Trophoblast cell (in vitro differentiated cells and primary cell): ENCODE measurements at regions not wholly inside any gene's neighbourhood (a gene's known extent, or its start where the extent isn't known, plus 50 kb on each side); places are given as distances from the start of the nearest gene placed in this dataset.
A peak's percentile ranks its signal among the peaks of the same experiment; 100 is the strongest.

Experiments
- DNase-seq, 2 donors: peaks; one replicate each; pipeline ENCODE4 v3.0.0-alpha.2; 2016
- H2AFZ ChIP-seq: 2 replicates; pipeline ENCODE4 v1.6.1; 2013; ENCODE audit warnings: low read length, moderate library complexity, mild to moderate bottlenecking; ENCODE audit not compliant: insufficient read depth, poor library complexity
- H2AK5ac ChIP-seq: 2 replicates; pipeline ENCODE4 v1.6.1; 2013; ENCODE audit warnings: mild to moderate bottlenecking, low read length
- H2BK120ac ChIP-seq: 2 replicates; pipeline ENCODE4 v1.6.1; 2013; ENCODE audit warnings: low read length, mild to moderate bottlenecking, moderate library complexity; ENCODE audit not compliant: insufficient read depth, poor library complexity
- H2BK12ac ChIP-seq: 2 replicates; pipeline ENCODE4 v1.6.1; 2013; ENCODE audit warnings: mild to moderate bottlenecking, low read length, moderate library complexity
- H2BK5ac ChIP-seq: 2 replicates; pipeline ENCODE4 v1.6.1; 2013; ENCODE audit warnings: low read length, low read depth, moderate library complexity, mild to moderate bottlenecking; ENCODE audit not compliant: poor library complexity
- H3K14ac ChIP-seq: 2 replicates; pipeline ENCODE4 v1.6.1; 2013; ENCODE audit warnings: mild to moderate bottlenecking, low read length
- H3K18ac ChIP-seq: 2 replicates; pipeline ENCODE4 v1.6.1; 2013; ENCODE audit warnings: mild to moderate bottlenecking, low read length
- H3K23ac ChIP-seq: 2 replicates; pipeline ENCODE4 v1.6.1; 2013; ENCODE audit warnings: low read length
- H3K27ac ChIP-seq: 2 replicates; pipeline ENCODE4 v1.5.1; 2013; ENCODE audit warnings: low read depth, mild to moderate bottlenecking, inconsistent platforms, low read length, moderate library complexity
- H3K27me3 ChIP-seq: 2 replicates; pipeline ENCODE4 v1.6.1; 2013; ENCODE audit warnings: inconsistent platforms, mild to moderate bottlenecking, low read length, moderate library complexity; ENCODE audit not compliant: insufficient read depth
- H3K36me3 ChIP-seq, 2 experiments: 1 replicate in 1 of 2; 2 replicates in 1 of 2; pipeline ENCODE4 v1.6.1; 2013; ENCODE audit warnings: low read length in 2 of 2, mild to moderate bottlenecking in 2 of 2, moderate library complexity in 1 of 2; ENCODE audit not compliant: insufficient read depth in 2 of 2, control insufficient read depth in 1 of 2
- H3K4ac ChIP-seq: 2 replicates; pipeline ENCODE4 v1.6.1; 2013; ENCODE audit warnings: low read depth, mild to moderate bottlenecking, low read length, moderate library complexity
- H3K4me1 ChIP-seq, 2 experiments: 1 replicate in 1 of 2; 2 replicates in 1 of 2; pipeline ENCODE4 v1.6.1; 2013; ENCODE audit warnings: low read length in 2 of 2, mild to moderate bottlenecking in 2 of 2, moderate library complexity in 1 of 2; ENCODE audit not compliant: insufficient read depth in 2 of 2, control insufficient read depth in 1 of 2
- H3K4me2 ChIP-seq: 2 replicates; pipeline ENCODE4 v1.6.1; 2013; ENCODE audit warnings: inconsistent platforms, mild to moderate bottlenecking, low read length, moderate library complexity
- H3K4me3 ChIP-seq: 2 replicates; pipeline ENCODE4 v1.5.1; 2013; ENCODE audit warnings: mild to moderate bottlenecking, low read depth, low read length, inconsistent platforms
- H3K79me1 ChIP-seq: one replicate; pipeline ENCODE4 v1.6.1; 2013; ENCODE audit warnings: low read length
- H3K79me2 ChIP-seq: 2 replicates; pipeline ENCODE4 v1.6.1; 2013; ENCODE audit warnings: low read length, mild to moderate bottlenecking; ENCODE audit not compliant: control insufficient read depth, insufficient read depth, poor library complexity
- H3K9ac ChIP-seq: 2 replicates; pipeline ENCODE4 v1.6.1; 2013; ENCODE audit warnings: mild to moderate bottlenecking, low read length
- H3K9me3 ChIP-seq: 2 replicates; pipeline ENCODE4 v1.6.1; 2013; ENCODE audit warnings: low read depth, mild to moderate bottlenecking, control low read depth, inconsistent platforms, low read length; ENCODE audit not compliant: insufficient read depth
- H4K12ac ChIP-seq: 2 replicates; pipeline ENCODE4 v1.6.1; 2013; ENCODE audit warnings: low read depth, mild to moderate bottlenecking, low read length, moderate library complexity
- H4K8ac ChIP-seq: 2 replicates; pipeline ENCODE4 v1.6.1; 2013; ENCODE audit warnings: low read depth, mild to moderate bottlenecking, low read length, moderate library complexity
- H4K91ac ChIP-seq: one replicate; pipeline ENCODE4 v1.6.1; 2013; ENCODE audit warnings: low read depth, mild to moderate bottlenecking, low read length, moderate library complexity
- WGBS: extraction: QIAGEN DNeasy Blood & Tissue Kit; methylation state at CpG from one replicate; pipeline ENCODE4 v1.1.7; 2013; ENCODE audit warnings: missing lambda C conversion rate; ENCODE audit not compliant: insufficient read length, insufficient coverage; ENCODE audit errors: extremely low coverage; 5-methylcytosine and 5-hydroxymethylcytosine counted together

DNA sequence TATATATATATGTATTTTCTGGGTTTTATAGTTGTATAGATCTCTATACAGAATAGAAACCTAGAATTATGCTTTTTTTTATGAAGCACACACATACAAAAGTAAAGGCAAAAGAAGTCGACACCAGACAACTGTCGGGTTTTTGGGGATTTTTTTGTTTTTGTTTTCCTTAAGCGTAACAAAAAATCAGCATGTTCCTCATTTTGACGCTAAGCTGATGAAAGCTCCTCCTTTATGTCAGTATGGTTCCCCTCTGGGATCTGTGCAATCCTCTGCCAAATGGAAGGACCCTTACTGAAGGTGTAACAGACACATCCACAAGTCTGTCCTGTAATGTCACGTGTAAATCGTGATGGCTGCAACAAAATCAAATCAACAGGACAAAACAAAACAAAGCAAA is 226.2 kb downstream of the RHOU start:
- no peak overlapping the region for H3K4ac ChIP-seq
- peaks cover 30% of the 10 kb centered on the region for H3K79me1 ChIP-seq
- no peak overlapping the region for H4K91ac ChIP-seq
- H3K27me3 ChIP-seq = no peaks in the 10 kb centered on the region
- no peak overlapping the region for H2BK12ac ChIP-seq
- H3K9me3 ChIP-seq = no peaks in the 10 kb centered on the region
- H2BK120ac ChIP-seq = no peak overlapping the region
- no peak overlapping the region for H2BK5ac ChIP-seq
- H3K79me2 ChIP-seq = peaks cover 2% of the 10 kb centered on the region
- H3K14ac ChIP-seq = no peak overlapping the region
- no peak overlapping the region for H3K4me3 ChIP-seq
- no peak overlapping the region for H3K4me2 ChIP-seq
- no peak for DNase-seq
- no peak overlapping the region for H3K23ac ChIP-seq
- no peak overlapping the region for H2AK5ac ChIP-seq
- H3K18ac ChIP-seq = no peak overlapping the region
- H4K12ac ChIP-seq = no peak overlapping the region
- H3K4me1 ChIP-seq = peaks cover 26 to 27% of the 10 kb centered on the region in 2 experiments
- no peak overlapping the region for H2AFZ ChIP-seq
- WGBS = no CpG with 5 or more reads among the region's 6 CpGs
- H3K9ac ChIP-seq = no peak overlapping the region
- H4K8ac ChIP-seq = no peak overlapping the region
- no peak overlapping the region for H3K27ac ChIP-seq
- H3K36me3 ChIP-seq = no peaks in the 10 kb centered on the region

DNA sequence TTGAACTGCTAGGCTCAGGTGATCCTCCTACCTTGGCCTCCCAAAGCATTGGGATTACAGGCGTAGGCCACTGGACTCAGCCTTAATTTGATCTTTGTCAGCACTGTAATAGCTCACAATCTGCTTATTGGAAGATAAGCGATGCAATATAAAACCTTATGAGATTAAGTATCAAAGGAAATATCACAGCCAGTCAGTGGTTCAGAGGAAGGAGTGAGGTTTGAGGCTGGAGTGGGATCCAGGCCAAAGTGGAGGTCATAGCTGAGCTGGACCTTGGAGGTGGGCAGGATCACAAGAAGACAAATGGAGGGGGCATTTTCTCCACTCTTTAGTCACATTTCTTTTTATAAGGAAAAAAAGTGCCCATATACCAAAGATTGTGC is 228.5 kb downstream of the RHOU start:
- Histone ChIP-seq H3K79me2 (peaks cover 2% of the 10 kb centered on the region), H4K91ac (peak overlapping the region; percentile 97), H3K27ac (peak overlapping the region; percentile 95), H3K36me3 (no peaks in the 10 kb centered on the region), H3K4me3 (no peak overlapping the region), H3K14ac (peak overlapping the region; percentile 89), H4K8ac (peak overlapping the region; percentile 81), H2AK5ac (peak overlapping the region; percentile 76), H3K4ac (peak overlapping the region; percentile 53), H3K9me3 (no peaks in the 10 kb centered on the region), H2BK5ac (peak overlapping the region; percentile 96), H3K23ac (no peak overlapping the region), H3K79me1 (peaks cover 25% of the 10 kb centered on the region), H3K4me1 (peaks cover 22% of the 10 kb centered on the region in 2 experiments), H3K9ac (no peak overlapping the region), H3K27me3 (no peaks in the 10 kb centered on the region), H3K4me2 (no peak overlapping the region), H3K18ac (peak overlapping the region; percentile 68), H2BK12ac (peak overlapping the region; percentile 96), H2BK120ac (peak overlapping the region; percentile 99), H2AFZ (no peak overlapping the region), H4K12ac (peak overlapping the region; percentile 2)
- DNase-seq = no peak
- no CpG with 5 or more reads among the region's 2 CpGs for WGBS

DNA sequence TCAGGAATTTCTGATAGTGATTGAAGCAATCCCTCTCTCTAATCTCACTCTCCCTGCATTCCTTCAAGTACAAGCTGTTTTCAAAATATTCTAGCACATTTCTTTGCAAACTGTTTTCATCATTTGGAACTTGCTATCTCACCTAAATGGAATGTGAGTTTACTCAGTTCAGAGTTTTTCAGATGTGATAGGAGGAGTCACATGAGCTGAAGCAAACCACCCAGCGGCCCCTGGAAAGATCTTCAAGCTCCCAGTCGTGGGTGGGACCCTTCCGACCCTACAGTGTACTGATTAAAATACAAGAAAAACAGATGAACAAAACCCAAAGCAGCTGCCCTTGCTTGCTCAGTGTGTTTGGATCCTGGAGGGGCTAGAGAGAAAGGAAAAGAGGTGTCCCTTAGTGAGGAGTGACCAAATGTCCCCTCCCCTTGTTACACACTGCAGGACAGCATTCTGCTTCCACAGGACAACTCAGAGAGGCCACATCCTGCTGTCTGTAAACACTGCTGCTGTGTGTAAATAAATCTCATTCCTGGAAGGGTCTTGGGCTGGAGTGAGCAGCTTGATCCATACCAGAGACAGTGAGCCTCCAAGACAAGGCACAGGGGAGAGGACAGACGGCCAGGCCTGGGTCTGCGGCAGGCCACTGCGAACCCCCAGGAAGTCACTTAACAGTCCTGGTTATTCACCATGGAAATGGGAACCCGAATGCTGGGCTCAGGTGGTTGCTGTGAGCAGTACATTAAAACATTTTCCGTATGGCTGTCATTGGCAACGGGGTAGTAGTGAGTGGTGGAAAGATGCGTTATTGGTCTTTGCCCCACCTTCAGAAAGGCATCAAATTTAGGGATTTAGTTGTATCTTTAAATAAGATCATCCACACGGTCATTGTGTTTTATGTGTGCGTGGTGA is 229.2 kb downstream of the RHOU start:
- peak; percentile 67 to 93 for DNase-seq
- H3K4me3 ChIP-seq = no peak overlapping the region
- no CpG with 5 or more reads among the region's 12 CpGs for WGBS
- peak overlapping the region; percentile 28 for H3K18ac ChIP-seq
- H3K23ac ChIP-seq = no peak overlapping the region
- peak overlapping the region; percentile 93 for H2BK12ac ChIP-seq
- H3K36me3 ChIP-seq = no peaks in the 10 kb centered on the region
- H4K91ac ChIP-seq = peak overlapping the region; percentile 91
- H3K27me3 ChIP-seq = no peaks in the 10 kb centered on the region
- H2BK5ac ChIP-seq = peak overlapping the region; percentile 98
- peak overlapping the region; percentile 95 for H3K27ac ChIP-seq
- peak overlapping the region; percentile 40 for H4K8ac ChIP-seq
- peak overlapping the region; percentile 38 for H3K14ac ChIP-seq
- H3K79me1 ChIP-seq = peaks cover 29% of the 10 kb centered on the region
- H4K12ac ChIP-seq = peak overlapping the region; percentile 51
- H2BK120ac ChIP-seq = peak overlapping the region; percentile 78
- H3K4ac ChIP-seq = peak overlapping the region; percentile 29
- peak overlapping the region; percentile 48 for H2AFZ ChIP-seq
- H2AK5ac ChIP-seq = peak overlapping the region; percentile 72
- peak overlapping the region; percentile 48 for H3K4me2 ChIP-seq
- H3K79me2 ChIP-seq = peaks cover 4% of the 10 kb centered on the region
- no peaks in the 10 kb centered on the region for H3K9me3 ChIP-seq
- H3K4me1 ChIP-seq = peaks cover 25 to 28% of the 10 kb centered on the region in 2 experiments
- no peak overlapping the region for H3K9ac ChIP-seq

DNA sequence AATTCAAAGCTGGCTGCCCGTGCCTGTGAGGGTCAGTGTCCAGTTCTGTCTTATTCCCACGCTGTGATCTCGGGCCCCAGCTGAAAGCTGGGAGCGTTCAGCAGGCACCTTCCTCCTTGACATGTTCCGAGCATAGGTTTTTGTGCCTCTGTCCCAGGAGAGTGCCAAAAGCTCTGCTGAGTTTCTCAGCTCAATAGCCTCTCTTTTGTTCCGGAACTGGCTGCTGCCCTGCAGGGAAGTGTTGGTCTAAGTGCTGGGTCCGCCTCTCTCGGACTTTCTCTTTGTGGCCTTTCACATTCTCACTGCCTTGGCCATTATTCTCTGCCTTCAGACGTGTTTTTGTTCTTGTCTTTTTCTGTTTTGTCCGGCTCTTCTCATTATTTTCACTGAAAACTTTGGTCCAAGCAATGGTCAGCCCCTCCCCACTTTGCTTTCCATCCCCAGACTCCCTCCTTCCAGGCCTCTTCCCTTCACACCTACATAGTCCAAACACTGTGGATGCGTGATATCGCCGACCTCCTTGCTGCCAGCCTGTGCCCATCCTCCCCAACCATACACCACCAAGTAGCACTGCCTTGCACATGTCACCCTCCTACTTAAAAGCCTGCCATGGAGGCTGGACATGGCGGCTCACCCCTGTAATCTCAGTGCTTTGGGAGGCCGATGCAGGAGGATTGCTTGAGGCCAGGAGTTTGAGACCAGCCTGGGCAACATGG is 233.8 kb downstream of the RHOU start:
- Histone ChIP-seq H4K91ac (peak overlapping the region; percentile 89), H2BK120ac (peak overlapping the region; percentile 78), H3K27ac (no peak overlapping the region), H4K8ac (peak overlapping the region; percentile 64), H2BK5ac (no peak overlapping the region), H2AFZ (peak overlapping the region; percentile 70), H3K79me1 (peaks cover 19% of the 10 kb centered on the region), H3K23ac (no peak overlapping the region), H3K36me3 (no peaks in the 10 kb centered on the region), H3K14ac (peak overlapping the region; percentile 62), H3K9ac (no peak overlapping the region), H3K79me2 (peaks cover 2% of the 10 kb centered on the region), H3K18ac (peak overlapping the region; percentile 95), H3K4me2 (no peak overlapping the region), H3K4me3 (no peak overlapping the region), H3K4ac (no peak overlapping the region), H3K27me3 (no peaks in the 10 kb centered on the region), H3K4me1 (peaks cover 18 to 22% of the 10 kb centered on the region in 2 experiments), H3K9me3 (no peaks in the 10 kb centered on the region), H4K12ac (peak overlapping the region; percentile 46), H2BK12ac (peak overlapping the region; percentile 92), H2AK5ac (peak overlapping the region; percentile 80)
- no CpG with 5 or more reads among the region's 15 CpGs for WGBS
- DNase-seq = no peak
